ELF-1 (cell line): ENCODE measurements at regions not wholly inside any gene's neighbourhood (a gene's known extent, or its start where the extent isn't known, plus 50 kb on each side); places are given as distances from the start of the nearest gene placed in this dataset.

Source experiments
- DNase-seq: peaks from one replicate; pipeline ENCODE4 v3.0.0-alpha.2; 2016; ENCODE audit warnings: low read depth, low spot score

DNA sequence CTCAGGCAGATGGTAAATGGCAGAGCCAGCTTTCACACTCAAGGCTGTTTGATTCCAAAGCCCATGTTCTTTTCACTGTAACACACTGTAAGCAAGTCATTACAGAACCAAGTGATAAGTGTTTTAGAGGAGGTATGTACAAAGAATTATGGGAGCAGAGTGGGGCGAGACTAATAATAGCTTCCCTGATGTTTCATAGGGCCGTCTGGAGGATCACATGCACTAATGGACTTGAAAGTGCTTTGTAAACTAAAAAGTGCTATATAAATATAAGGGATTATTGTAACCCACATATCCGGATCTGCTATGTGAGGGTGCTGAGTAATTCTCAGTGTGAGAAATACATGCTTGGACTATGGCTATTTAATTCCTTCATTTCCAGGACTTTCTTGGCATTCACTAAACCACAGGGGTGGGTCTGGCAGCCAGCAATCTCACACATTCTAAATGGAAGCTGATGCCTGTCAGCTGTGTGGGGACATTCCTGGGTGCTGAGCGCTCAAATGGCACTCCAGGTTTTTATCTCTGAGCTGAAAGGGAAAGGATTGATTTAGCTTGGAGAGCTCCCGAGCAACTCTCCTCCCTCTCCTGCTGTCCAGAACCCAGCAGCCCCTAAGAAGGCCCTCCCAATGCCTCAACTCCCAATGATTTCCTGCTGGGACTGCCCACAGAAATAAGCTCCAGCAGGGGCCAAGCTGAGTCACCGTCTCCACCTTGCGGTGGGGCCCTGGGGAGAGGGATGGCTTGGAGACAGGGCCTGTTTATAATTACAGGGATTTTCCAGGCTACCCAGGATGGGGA is 222.8 kb downstream of the SOX11 start:
- DNase-seq: peak; percentile 93

DNA sequence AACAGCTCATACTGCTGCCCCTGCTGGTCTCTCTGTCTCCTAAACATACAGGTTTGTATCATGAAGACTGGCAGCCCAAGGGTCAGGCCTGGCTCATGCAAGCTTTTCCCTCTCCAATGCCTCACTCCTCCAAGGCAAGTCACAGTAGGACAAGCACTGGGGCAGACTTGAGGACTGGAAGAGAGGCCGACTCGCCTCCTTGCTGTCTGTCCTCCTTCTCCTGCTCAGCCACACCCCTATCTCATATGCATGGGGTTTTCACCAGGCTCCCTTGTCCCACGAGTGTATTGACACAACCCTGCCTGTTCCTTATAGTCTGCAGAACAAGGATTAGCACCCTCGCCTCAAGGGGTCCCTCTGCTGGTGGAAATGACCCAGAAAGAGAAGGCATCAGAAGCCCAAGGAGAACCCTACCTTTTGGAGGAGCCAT is 223.7 kb downstream of the SOX11 start:
- DNase-seq: peak; percentile 87

DNA sequence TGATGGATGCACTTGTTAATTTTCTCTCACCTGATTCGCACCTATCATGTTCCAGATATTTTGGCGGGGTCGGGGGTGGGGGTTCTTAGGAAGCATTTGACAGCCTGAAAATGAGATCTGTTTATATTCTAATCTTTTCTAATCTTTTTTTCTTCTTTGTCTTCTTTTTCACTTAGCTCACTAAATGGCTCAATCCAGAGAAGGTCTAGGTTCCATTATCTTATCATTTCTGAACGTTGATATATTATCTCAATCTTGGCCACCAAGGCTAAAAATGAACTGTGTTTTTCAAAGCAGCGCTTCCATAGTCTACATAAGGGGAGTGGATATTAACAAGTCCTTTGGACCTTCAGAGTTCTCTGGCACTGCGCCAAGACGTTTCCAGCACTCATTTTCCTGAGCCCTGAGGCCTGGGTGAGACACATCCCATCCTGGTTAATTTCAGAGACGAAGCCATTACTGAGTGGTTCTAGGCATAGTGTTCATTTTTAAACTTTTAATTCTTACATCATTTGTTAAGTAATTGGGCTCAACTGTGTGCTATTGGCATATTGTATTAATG is 229.0 kb downstream of the SOX11 start:
- no peak for DNase-seq

DNA sequence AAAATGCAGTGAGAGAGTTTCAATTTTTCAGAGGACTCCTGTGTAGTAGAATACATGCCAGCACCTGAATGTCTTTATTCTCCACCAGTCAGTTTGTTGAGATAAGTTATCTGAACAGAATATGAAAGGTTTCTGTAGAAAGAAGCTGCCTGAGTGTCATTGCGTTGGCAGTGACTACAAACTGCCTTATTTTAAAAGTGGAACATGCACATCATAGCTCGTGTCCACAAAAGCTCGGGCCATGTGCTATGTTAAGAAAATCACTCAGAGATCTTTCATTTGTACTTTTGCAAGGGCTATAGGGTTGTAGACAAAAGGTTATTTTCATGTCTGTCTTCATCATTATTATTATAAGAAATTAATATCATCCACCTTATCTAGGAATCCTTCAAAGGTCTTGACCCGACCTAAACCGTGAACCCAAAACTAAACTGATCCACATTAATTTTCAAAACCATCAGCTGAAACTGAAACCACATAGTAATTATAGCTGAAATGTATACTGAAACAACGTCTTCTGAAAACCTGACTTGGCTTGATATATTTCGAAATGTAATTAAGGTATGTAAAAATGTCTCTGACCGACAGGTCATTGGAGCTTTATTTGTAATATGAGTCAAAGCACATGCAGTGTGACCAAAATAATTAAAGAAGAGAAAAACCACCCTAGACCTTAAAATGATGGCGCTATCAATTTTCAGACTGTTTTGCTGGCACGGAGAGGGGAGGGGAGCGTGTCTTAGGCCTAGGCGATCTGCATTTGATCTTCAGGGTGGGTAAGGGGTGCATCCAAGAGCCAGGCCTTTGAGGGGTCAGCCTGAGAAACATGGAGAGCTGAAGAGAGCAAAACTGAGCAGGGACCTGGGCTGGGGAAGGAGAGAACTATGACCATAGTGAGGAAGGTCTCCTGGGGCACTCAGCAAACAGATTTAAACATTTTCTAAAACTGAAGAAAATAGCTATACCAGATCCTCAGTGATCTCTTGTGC is 232.1 kb downstream of the SOX11 start:
- DNase-seq: no peak

DNA sequence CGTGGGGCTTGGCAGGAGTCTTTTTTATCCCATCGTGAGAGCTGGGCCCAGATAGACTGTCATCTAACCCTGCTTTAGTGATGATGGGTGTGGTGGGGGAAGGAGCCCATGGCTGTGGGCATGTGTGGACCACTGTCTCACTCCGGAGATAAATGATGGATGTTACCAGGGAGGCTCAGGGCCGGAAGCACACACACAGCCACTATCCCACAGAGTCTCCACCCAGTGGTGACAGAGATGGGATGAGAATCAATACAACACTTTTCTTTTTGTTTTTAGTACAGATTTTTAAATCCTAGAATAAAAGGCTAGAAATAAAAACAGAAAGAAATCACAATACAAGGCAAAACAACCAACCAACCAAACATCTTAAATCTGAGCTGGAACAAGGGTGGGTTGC is 233.4 kb downstream of the SOX11 start:
- no peak for DNase-seq

DNA sequence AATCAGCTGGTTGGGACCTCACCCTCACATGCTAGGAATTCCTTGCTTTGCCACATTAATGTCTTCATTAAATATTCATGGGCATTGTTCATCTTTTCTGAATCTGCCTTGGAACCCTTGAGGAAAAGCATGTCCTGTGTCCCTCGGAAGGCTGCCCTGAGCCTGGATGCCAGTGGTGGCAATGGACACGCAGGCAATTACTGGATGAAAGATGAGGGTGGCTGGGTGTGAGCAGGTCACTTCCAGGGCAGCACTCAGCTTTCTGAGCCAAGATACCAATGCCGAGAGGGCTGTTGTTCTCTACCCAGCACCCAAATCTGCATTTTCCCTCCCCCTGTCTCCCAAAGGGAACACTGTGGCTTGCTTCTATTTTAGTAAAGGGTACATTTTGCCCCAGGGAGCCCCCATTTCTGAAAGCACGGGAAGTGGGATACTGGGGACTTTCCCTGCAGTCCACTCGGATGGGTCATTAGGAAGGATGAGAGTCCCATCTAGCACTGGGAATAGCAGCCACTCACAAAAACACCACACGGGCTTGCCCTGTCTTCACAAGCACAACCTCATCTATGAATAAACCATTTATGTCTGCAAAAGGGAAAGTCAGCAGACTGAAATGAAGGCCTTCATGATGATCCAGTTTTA is 234.8 kb downstream of the SOX11 start:
- DNase-seq: no peak

DNA sequence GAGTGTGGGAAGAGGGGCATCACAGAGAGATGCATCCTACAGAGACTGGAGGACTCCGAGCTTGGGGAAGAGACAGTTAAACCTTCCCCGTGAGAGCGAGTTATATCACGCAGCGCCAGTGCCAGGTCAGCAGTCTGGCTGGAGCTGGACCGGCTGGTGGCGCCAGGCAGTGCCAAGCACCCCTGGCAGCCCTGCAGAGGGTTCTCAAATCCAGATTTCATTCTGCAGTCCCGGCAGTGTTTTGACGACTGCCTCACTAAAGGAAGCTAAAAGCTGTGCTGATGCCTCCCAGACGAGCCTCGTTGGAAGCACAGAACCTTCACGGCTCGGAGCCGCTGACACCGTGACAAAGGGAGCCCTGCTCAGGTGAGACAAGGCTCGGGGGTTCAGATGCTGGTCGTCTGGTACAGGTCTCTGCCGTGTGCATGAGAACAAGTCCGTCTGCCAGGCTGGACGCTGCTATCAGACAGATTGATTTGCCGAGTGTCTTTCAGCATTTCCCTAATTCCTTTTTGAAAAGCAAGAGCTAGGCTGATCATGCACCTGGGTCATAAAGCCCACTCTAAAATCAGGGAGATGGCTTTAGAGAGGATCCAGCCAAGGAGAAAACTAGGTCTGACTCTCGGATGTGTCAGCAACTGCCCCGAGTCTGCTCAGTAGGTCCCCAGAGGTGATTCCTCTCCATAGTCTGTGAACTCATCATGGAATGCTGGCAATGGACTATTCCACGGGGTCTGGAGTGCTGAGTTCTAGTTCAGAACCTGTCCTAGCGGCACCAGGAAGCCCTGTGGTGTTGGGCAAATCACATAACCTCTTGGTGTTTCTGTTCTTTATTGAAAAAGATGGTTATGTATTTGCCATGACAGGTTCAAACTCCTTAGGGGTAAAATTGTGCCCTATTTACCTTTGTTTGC is 240.6 kb downstream of the SOX11 start:
- no peak for DNase-seq

DNA sequence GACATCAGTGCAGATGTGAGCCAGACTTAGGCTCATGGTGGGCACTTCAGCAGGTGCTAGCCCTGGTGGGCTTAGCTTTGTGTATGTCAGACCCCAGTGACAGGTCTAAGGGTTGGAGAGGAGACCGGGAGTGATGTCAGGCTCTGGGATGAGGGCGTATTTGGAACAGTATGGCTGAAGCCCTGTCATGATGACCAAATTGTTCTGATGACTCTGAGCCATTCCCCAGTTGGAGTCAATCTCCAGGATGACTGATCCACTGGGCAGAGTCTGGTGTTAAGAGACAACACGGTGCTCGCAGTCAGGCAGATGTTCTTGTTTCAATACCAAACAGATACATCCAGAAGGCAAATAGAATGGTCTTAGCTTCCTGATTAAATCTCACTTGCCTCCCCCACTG is 241.5 kb downstream of the SOX11 start:
- no peak for DNase-seq

DNA sequence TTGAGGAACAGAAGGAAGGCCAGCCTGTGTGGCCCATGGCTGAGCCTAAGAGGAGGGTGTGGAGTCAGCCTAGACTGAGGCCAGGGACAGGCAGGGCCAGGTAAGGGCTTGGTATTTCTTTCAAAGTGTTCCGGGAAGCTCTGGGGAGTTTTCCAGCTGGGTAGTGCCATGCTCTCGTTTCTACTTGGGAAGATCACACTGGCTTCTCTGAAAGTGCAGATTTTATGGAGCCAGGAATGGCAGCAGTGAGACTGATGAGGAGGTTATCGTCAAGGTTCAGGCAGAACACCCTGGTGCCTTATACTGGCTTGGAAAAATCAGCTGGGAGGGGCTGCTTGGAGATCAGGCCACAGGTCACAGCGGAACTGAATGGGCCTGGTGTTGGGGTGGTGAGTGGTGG is 245.1 kb downstream of the SOX11 start:
- peak; percentile 19 for DNase-seq

DNA sequence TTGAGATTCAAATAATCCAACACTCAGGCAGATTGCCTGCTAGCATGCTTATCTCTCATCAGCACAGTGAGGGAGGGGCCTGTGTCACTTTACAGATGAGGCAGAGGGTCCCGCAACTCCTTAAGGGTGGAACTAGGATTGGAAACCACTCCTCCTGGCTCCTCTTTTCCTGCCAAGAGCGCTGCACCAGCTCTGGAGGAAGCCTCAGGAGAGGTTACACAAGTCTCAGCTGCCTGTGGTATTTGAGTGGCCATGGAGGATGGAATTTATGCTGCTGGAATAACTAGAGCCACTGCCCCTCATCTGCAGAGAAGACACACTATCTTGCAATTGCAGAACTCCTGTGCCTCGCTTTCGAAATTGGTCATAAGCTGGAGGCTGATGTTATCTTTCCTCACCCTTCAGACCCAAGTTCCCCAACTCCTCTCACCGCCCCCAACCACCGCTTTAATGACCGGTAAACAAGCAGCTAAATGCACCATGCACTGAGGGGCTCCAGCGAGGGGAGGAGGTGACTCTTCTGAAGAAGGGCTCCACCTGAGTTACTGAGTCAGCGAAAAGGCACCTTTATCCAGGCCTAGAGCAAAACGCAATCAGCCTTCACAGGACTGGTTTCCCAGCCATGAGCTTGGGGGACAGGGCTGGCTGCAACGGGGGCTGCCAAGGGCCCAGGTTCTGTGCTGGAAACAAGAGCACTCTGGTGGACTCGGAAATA is 245.8 kb downstream of the SOX11 start:
- DNase-seq: peak; percentile 72

DNA sequence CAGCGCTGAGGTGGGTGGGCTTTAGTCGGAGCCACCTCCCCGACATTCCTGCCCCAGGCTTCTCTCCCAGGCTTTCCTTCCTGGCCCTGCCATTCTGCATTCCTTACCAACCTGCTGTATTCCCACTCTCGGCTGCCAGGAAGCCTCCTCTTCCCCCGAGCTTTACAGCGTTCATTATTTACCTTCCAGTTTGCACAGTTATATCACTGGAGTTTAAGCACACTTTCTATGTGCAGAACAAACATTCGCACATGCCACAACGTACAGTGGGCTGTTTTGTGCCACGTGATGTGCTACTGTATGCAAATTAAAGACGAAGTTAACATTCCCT is 246.3 kb downstream of the SOX11 start:
- peak; percentile 92 for DNase-seq

DNA sequence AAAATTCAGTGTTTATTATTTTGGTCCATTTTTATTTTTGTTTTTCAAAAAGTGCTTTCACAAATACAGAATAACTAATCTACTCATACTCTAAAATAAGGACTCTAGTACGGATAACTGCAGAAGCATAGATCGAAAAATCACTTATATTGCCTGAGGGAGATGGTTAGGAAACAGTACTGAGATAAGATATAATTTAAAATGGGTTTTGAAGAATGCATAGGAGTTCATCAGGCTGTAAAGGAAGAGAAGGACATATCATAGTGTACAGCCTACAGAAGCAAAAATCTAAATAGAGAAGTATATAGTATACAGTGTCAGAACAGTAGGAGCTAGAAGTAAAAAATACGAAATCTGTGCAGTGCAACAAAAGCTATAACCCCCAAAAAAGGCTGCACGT is 247.4 kb downstream of the SOX11 start:
- DNase-seq: no peak

DNA sequence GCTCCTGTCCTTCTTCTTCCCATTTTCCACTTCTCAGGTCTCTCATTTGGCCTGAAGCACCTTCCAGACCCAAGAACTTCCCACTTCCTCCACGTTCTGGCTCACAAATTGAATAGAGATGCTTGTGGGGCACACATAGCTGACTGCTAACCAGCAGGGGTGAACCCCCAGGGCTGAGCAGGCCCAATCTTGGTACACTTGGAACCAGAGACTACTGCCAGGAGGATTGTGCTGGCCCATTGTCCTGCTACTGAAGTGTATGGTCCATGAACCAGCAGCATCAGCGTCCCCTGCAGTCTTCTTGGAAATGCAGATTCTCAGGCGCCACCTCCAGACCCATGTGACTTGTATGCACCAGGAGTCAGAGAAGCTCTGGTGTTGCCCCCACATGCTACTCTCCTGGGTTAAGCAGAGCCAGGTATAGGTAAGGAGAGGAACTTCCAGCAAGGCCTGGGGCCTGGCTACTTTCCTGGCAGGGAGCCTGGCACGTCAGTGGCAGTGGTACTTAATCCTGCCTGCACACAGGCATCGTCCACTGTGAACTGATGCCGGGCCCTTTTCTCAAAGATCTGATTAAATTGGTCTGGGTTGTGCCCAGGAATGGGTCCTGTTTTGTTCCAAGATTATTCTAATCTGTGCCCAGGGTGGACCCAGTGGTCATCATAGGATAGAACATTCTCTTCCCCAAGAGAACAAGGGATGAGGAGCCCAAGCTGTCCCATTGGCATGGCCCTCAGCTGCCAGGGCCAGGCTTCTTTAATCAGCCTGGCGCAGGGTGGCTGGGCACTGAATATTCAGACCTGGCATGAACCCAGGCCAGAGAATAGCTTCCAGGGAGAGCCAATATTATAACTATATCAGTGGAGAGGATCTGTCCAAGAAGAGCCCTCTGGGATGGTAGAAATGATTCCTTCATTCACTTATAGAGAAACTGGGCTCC is 248.7 kb downstream of the SOX11 start:
- no peak for DNase-seq

DNA sequence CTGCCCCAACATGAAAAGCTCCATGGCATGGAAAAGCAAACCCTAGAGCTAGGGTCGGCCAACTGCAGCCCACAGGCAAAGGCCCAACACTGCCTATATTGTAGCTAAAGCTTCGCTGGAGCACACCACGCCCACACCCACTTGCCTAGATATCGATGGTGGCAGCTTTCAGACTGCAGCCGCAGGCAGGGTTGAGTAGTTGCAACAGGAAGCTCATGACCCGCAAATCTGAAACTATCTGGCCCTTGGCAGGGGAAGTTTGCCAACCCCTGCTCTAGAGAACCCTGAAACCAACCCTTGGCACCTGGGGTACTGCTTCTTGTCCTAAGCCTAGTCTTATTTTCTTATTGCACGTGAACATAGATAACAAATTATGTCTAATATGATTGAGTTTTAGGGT is 250.0 kb downstream of the SOX11 start:
- no peak for DNase-seq

DNA sequence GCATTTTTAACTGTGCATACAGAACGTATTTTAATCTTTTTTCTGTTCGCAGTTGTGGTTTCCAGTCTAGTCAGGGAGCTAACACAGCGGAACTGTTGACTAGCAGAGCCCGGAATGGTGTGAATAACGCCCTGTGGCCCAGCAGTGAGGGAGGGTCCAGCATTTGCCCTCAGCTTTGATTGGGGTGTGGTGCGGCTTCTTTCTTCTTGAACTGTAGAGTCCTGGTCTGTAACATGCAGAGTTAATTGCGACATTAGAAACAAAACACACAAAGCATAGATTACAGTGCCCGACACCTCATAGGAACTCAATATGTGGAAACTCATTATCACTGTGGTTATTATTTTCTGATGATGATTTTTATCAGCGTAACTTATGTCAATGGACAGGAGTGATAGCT is 253.6 kb downstream of the SOX11 start:
- DNase-seq: no peak

DNA sequence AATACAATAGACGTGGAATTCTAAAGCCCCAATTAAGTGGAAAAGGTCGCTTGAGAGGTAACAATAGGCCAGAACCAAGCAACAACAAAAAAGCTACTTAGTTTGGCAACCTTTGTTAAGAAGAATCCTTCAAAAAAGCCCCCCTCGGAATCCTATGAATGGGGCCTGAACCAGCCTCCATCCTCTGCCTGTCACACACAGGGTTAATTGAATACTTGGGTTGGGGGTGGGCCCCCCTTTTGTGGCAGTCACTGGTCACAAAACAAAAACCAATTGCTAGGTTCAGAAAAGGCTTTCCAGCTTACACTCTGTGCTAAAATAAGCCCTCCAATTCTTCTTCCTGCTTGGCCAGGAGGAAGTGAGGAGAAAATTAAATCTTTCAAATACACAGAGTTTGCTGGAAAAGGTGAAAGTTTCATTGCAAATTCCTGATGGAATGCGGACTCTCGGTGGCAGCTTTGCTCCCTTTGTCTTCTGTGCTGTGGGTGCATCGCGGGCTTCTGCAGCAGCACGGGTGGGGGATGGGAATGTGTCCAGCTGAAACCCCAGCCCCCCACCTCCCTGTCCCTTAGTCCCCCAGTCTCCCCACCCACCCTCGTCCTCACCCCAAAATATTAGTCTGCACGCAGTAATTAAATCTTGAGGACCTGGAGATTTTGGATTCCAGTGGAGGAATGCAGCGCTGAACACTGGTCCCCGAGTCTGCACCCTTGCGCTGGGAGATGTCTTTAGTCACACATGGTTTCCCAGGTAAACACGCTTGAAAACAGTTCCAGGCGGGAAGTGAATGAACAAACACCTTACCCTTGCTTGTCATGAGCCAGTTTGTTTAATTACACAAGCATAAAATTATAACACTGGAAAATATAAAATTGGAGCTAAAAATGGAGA is 254.3 kb downstream of the SOX11 start:
- DNase-seq: peak; percentile 23

DNA sequence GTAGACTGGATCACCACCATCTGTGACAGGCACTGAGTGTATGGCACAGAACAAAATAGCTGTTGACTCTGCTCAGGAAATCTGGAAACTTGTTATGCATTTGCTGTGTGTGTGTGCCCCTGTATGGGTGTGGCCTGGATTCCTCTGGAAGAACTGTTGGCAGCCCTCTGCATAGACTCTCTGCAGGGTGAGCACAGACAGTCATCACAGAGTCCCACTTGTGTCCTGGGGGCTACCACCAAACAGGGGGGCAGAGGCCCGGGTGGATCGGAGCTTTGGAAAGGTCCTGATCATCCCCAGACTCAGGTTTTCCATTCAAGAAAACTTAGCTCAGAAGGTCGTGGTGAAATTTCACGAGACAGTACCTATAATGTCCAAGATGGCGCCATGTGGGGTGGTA is 258.6 kb downstream of the SOX11 start:
- no peak for DNase-seq

DNA sequence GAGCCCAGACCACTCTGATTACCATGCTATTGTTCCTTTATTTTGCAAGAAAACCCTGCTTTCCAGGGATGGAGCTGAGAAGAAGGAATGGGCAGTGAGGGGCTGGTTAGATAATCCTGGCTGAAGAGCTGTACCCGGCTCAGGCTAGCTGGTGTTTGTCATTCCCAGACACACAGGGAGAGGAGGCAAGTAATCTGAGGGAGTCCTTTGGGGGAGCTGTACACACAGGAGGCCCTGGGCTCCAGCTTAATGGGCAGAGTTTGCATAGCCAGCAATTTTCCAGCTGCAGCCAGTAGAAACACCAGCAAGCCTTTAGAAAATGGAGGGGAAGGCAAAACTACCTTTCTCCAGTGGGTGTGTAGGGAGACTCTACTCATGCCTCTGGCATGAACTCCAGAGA is 259.3 kb downstream of the SOX11 start:
- DNase-seq: no peak
